ENCODE measurements at regions not wholly inside any gene's neighbourhood (a gene's known extent, or its start where the extent isn't known, plus 50 kb on each side); places are given as distances from the start of the nearest gene placed in this dataset.

- TF ChIP-seq CTCF (IDR thresholded peaks at IDR 0.05; ENCODE audit: low read depth, low read length) (no peak), EZH2phosphoT487 (IDR thresholded peaks at IDR 0.05; ENCODE audit: low read depth) (no peak)
Observed at GRCh38 chr19:30240904-30241695, 131.1 kb upstream of the ZNF536 start.

Measured in OCI-LY3 (cell line).